Tibial nerve (tissue), 4 donors: ENCODE measurements at regions not wholly inside any gene's neighbourhood (a gene's known extent, or its start where the extent isn't known, plus 50 kb on each side); places are given as distances from the start of the nearest gene placed in this dataset.

Experiments
- EP300 ChIP-seq, 2 donors: sonication (generic); formaldehyde crosslinking; IDR thresholded peaks; one replicate each; pipeline ENCODE4 v1.6.1; 2017; ENCODE audit warnings: antibody characterized with exemption in 2 of 2, mild to moderate bottlenecking in 1 of 2
- POLR2A ChIP-seq, 2 donors: fragments of 450-650 bp; IDR thresholded peaks; one replicate each; pipeline ENCODE4 v1.6.1; 2017; ENCODE audit warnings: antibody characterized with exemption in 2 of 2, mild to moderate bottlenecking in 2 of 2, moderate library complexity in 2 of 2
- TF ChIP-seq, protein P1 (sequence below), 5 experiments: fragments of 200-600 bp in 3 of 5; fragments of 450-650 bp in 2 of 5; sonication (generic) in 3 of 5; IDR thresholded peaks; one replicate each; pipeline ENCODE4 v1.5.1; 2016 to 2019; ENCODE audit warnings: antibody characterized with exemption in 5 of 5, mild to moderate bottlenecking in 3 of 5, moderate library complexity in 2 of 5

DNA sequence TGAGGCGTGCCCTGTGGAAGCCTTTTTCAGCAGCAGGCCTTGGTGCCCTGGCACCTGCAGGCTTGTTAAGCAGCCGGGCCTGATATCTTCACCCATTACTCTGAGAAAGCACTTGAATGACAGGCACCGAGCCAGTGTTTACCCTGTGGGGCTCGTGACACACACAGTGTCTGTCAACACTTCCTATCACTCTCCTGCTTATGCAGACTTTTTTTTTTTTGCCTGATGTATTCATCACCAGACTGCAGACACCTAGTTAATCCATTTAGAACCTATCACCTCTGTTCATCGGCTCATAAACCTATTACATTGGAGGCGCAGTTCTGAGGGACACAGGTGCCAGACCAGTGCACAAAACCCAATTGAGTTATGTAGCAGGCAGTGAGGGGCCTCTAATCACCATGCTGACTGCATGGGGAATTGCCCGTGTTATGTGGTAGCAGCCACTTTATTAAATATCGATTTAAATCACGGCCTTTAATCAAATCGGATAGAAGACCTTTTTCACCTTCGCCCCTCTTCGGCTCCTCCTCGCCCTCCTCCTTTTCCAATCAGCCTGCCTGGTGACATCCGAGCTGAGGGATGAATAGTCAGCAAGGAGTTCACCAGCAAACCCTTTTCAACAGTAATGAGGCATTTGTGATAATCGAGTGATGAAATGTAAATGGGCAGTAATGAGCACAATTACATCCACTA, 962.9 kb upstream of the SLC35B3 start:
- TF ChIP-seq, protein P1, sequence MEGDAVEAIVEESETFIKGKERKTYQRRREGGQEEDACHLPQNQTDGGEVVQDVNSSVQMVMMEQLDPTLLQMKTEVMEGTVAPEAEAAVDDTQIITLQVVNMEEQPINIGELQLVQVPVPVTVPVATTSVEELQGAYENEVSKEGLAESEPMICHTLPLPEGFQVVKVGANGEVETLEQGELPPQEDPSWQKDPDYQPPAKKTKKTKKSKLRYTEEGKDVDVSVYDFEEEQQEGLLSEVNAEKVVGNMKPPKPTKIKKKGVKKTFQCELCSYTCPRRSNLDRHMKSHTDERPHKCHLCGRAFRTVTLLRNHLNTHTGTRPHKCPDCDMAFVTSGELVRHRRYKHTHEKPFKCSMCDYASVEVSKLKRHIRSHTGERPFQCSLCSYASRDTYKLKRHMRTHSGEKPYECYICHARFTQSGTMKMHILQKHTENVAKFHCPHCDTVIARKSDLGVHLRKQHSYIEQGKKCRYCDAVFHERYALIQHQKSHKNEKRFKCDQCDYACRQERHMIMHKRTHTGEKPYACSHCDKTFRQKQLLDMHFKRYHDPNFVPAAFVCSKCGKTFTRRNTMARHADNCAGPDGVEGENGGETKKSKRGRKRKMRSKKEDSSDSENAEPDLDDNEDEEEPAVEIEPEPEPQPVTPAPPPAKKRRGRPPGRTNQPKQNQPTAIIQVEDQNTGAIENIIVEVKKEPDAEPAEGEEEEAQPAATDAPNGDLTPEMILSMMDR (IDR thresholded peaks at IDR 0.05): no peak
- TF ChIP-seq POLR2A (IDR thresholded peaks at IDR 0.05): no peak
- no peak for TF ChIP-seq EP300 (IDR thresholded peaks at IDR 0.05)
